Upper lobe of left lung (tissue), 6 donors: ENCODE measurements at regions not wholly inside any gene's neighbourhood (a gene's known extent, or its start where the extent isn't known, plus 50 kb on each side); places are given as distances from the start of the nearest gene placed in this dataset.

Experiments used
- ATAC-seq, 2 donors: fragments of 200-7000 bp; cut with Tn5 transposase; one replicate each; pipeline ENCODE4 v1.9.1; 2022; ENCODE audit warnings: mild to moderate bottlenecking in 2 of 2, moderate library complexity in 2 of 2; ENCODE audit not compliant: low FRiP score in 2 of 2
- DNase-seq, 2 donors: peaks; one replicate each; pipeline ENCODE4 v3.0.0-alpha.2; 2019 to 2020
- H3K27ac ChIP-seq, 4 donors: fragments of 200-600 bp; sonication (generic); one replicate each; pipeline ENCODE4 v1.5.1; 2016 to 2019
- H3K27me3 ChIP-seq, 4 donors: fragments of 200-600 bp; sonication (generic); one replicate each; pipeline ENCODE4 v1.5.1; 2017 to 2019
- H3K36me3 ChIP-seq, 4 donors: fragments of 200-600 bp; sonication (generic); one replicate each; pipeline ENCODE4 v1.5.1; 2016 to 2019
- H3K4me1 ChIP-seq, 4 donors: fragments of 200-600 bp; sonication (generic); one replicate each; pipeline ENCODE4 v1.5.1; 2018 to 2019
- H3K4me3 ChIP-seq, 4 donors: fragments of 200-600 bp; sonication (generic); one replicate each; pipeline ENCODE4 v1.5.1; 2017 to 2019; ENCODE audit warnings: mild to moderate bottlenecking in 2 of 4, moderate library complexity in 1 of 4
- H3K9me3 ChIP-seq, 4 donors: fragments of 200-600 bp; sonication (generic); one replicate each; pipeline ENCODE4 v1.5.1; 2018 to 2019
- EP300 ChIP-seq, 4 donors: sonication (generic); formaldehyde crosslinking; IDR thresholded peaks; one replicate each; pipeline ENCODE4 v1.5.1; 2017; ENCODE audit warnings: antibody characterized with exemption in 4 of 4, control low read depth in 2 of 4
- POLR2A ChIP-seq, 4 donors: fragments of 450-650 bp; IDR thresholded peaks; one replicate each; pipeline ENCODE4 v1.5.1; 2016 to 2017; ENCODE audit warnings: antibody characterized with exemption in 4 of 4, mild to moderate bottlenecking in 2 of 4
- POLR2AphosphoS5 ChIP-seq, 2 donors: sonication (generic); formaldehyde crosslinking; IDR thresholded peaks; one replicate each; pipeline ENCODE4 v1.5.1; 2017; ENCODE audit warnings: antibody characterized with exemption in 2 of 2
- WGBS, 2 donors: methylation state at CpG; one replicate each; pipeline ENCODE4 v1.1.5; 2017 to 2018; 5-methylcytosine and 5-hydroxymethylcytosine counted together
- TF ChIP-seq, protein P1 (sequence below), 6 experiments: fragments of 450-650 bp in 4 of 6; fragments of 200-600 bp in 2 of 6; sonication (generic) in 2 of 6; IDR thresholded peaks; one replicate each; pipeline ENCODE4 v1.5.1; 2016 to 2019; ENCODE audit warnings: antibody characterized with exemption in 6 of 6
- donor health status: DM: no; HTN: no; CAD: no; lungs with moderate emphysema.
- donor health status: DM: no; HTN: yes; CAD: no; lungs with severe emphysema.

DNA sequence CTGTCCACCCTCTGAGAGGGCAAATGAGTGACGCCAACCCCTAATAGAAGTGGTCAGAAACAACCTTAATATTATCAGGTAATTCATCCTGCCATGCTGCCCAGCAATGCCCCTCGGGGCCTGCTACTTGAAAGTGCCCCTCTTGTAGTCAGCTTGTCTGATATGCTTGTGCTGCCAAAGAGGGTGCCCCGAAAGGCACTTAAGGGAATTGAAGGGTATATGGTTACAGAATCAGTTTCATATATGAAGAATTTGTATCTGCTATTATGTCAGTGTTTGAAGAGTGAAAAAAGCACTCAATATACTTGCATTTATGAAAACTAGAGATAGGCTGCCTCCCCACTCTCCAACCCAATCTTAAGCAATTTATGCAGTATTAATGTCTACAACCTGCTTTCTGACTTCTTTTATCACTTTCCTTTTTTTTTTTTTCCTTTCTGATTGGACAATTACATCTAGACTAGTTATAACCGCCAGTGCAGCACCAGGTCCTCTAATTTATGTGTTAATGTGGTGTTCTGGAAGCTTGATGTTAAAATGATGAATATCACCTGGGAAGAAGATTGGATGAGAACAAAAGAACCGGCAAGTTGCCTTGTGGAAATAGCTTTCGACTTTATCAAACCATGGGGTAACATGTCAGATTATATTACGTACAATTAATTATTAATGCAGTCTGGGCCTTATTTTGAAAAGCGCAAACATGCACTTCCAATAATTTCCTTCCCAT, 646.9 kb upstream of the ACVR2A start:
- ATAC-seq (no peak), DNase-seq (no peak)
- Histone ChIP-seq H3K36me3 (no peaks in the 10 kb centered on the region), H3K27me3 (no peaks in the 10 kb centered on the region), H3K9me3 (no peaks in the 10 kb centered on the region), H3K4me1 (no peaks in the 10 kb centered on the region), H3K27ac (no peak overlapping the region), H3K4me3 (no peak overlapping the region)
- TF ChIP-seq POLR2AphosphoS5 (IDR thresholded peaks at IDR 0.05): no peak
- no peak for TF ChIP-seq EP300 (IDR thresholded peaks at IDR 0.05)
- TF ChIP-seq POLR2A (IDR thresholded peaks at IDR 0.05): no peak
- TF ChIP-seq, protein P1, sequence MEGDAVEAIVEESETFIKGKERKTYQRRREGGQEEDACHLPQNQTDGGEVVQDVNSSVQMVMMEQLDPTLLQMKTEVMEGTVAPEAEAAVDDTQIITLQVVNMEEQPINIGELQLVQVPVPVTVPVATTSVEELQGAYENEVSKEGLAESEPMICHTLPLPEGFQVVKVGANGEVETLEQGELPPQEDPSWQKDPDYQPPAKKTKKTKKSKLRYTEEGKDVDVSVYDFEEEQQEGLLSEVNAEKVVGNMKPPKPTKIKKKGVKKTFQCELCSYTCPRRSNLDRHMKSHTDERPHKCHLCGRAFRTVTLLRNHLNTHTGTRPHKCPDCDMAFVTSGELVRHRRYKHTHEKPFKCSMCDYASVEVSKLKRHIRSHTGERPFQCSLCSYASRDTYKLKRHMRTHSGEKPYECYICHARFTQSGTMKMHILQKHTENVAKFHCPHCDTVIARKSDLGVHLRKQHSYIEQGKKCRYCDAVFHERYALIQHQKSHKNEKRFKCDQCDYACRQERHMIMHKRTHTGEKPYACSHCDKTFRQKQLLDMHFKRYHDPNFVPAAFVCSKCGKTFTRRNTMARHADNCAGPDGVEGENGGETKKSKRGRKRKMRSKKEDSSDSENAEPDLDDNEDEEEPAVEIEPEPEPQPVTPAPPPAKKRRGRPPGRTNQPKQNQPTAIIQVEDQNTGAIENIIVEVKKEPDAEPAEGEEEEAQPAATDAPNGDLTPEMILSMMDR (IDR thresholded peaks at IDR 0.05): no peak
- 81 to 87% methylated on average over 8 of the region's 8 CpGs for WGBS, 2 donors

DNA sequence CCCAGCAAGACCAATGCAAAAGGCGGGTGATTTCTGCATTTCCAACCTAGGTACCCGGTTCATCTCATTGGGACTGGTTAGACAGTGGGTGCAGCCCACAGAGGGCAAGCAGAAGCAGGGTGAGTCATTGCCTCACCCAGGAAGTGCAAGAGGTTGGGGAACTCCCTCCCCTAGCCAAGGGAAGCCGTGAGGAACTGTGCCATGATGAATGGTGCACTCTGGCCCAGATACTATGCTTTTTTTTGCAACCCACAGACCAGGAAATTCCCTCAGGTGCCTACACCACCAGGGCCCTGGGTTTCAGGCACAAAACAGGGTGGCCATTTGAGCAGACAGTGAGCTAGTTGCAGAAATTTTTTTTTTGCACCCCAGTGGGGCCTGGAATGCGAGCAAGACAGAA, 662.6 kb upstream of the ACVR2A start:
- no peak for DNase-seq
- H3K4me3 ChIP-seq: no peak overlapping the region
- no peaks in the 10 kb centered on the region for H3K4me1 ChIP-seq
- H3K27ac ChIP-seq: no peak overlapping the region
- no peaks in the 10 kb centered on the region for H3K27me3 ChIP-seq
- no peaks in the 10 kb centered on the region for H3K9me3 ChIP-seq
- WGBS, 2 donors: 64 to 100% methylated on average over 3 to 4 of the region's 4 CpGs
- ATAC-seq: no peak
- no peaks in the 10 kb centered on the region for H3K36me3 ChIP-seq
- no peak for TF ChIP-seq POLR2AphosphoS5 (IDR thresholded peaks at IDR 0.05)
- TF ChIP-seq EP300 (IDR thresholded peaks at IDR 0.05): no peak
- TF ChIP-seq POLR2A (IDR thresholded peaks at IDR 0.05): no peak
- TF ChIP-seq, protein P1 (IDR thresholded peaks at IDR 0.05): no peak

DNA sequence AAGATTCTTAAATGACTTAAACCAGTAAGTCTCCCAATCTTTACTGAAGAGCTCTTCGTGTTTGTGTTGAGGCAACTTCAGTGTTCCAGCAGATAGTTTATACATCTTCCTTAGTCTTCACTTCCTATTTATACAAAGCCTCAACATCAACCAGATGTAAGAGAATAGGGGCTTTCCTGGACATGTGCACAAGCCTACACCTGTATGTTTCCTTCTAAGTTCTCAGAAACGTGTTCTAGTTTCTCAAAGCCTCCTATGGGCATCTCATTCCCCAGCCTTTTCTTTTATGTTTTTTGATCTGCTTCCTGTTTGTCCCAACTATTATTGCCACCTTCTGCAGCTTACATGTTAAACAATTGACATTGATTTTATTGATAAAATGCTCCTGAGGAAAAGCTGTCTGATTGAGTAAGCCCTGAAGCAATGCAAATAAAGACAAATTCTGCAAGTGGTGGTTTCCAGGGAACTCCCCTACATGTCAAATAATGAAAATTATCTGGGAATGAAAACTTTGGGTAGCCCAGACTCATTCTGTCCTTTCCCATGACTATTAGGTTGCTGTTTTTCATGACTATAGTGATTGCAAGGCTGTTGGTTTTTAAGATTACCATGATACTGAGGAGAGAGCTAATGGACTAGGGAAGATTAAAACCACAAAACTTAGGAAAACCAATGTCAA, 663.3 kb upstream of the ACVR2A start:
- Histone ChIP-seq H3K4me1 (no peaks in the 10 kb centered on the region), H3K27me3 (no peaks in the 10 kb centered on the region), H3K27ac (no peak overlapping the region), H3K4me3 (no peak overlapping the region), H3K36me3 (no peaks in the 10 kb centered on the region), H3K9me3 (no peaks in the 10 kb centered on the region)
- TF ChIP-seq EP300 (IDR thresholded peaks at IDR 0.05) (no peak), POLR2AphosphoS5 (IDR thresholded peaks at IDR 0.05) (no peak), POLR2A (IDR thresholded peaks at IDR 0.05) (no peak)
- TF ChIP-seq, protein P1 (IDR thresholded peaks at IDR 0.05): no peak
- ATAC-seq (no peak), DNase-seq (no peak)
- WGBS, 2 donors: 68 to 75% methylated on average over 2 of the region's 2 CpGs

DNA sequence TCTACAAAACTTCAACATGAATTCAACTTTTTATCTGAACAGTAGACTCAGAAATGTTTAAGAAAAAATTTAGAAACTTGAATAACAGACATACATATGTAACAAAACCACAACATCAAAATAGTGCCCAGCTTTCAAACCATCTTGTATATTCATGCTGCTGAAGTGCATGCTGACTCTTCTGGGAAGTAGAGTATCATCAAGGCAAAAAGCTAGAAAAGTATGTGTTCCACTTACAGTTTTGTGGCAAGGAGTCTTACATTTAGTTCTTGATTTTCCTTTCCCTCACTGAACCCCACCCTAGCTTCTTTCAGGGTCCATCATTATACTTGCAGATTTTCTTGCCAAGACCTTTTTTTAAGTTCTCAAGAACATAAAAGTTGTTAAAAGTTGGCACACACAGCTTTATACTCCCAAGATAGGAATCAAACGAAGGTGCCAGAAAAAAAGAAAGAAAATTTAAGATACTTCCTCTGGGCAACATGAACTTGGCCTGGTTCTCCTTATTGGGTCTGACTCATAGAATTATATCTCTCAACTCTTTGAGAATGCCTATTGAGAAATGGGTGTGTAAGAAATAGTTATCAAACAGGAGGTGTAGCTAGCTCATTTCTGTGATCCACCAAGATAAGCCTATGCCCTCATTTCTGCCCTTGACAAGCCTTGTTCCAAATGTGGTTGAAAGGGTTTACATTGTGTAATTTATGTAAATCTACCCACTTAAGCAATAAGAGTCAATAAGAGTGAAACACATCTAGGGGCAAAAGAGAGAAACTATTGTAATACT, 667.6 kb upstream of the ACVR2A start:
- Histone ChIP-seq H3K27ac (no peak overlapping the region), H3K36me3 (no peaks in the 10 kb centered on the region), H3K4me3 (no peak overlapping the region), H3K27me3 (no peaks in the 10 kb centered on the region), H3K9me3 (no peaks in the 10 kb centered on the region), H3K4me1 (no peaks in the 10 kb centered on the region)
- TF ChIP-seq POLR2AphosphoS5 (IDR thresholded peaks at IDR 0.05) (no peak), POLR2A (IDR thresholded peaks at IDR 0.05) (no peak), EP300 (IDR thresholded peaks at IDR 0.05) (no peak)
- TF ChIP-seq, protein P1 (IDR thresholded peaks at IDR 0.05): no peak
- WGBS, 2 donors: 24 to 55% methylated on average over 1 of the region's 1 CpG
- DNase-seq: no peak
- ATAC-seq: no peak
